RCC 7860 (cell line): ENCODE measurements at regions not wholly inside any gene's neighbourhood (a gene's known extent, or its start where the extent isn't known, plus 50 kb on each side); places are given as distances from the start of the nearest gene placed in this dataset.

Experiments
- DNase-seq: peaks from one replicate; pipeline ENCODE4 v3.0.0-alpha.2; 2015; ENCODE audit warnings: low spot score
- FAIRE-seq: peaks from 2 replicates; lab custom pipeline; 2012; peaks lifted over from hg19 to GRCh38; lab: Jason Lieb, UNC

- DNase-seq (no peak), FAIRE-seq (no peak)
Measured at GRCh38 chr7:153504288-153505075, 547.7 kb upstream of the DPP6 start.

GRCh38 chr7:153507885-153508284 lies 544.3 kb upstream of the DPP6 start:
- FAIRE-seq (no peak), DNase-seq (no peak)

GRCh38 chr7:153509768-153510167 lies 542.4 kb upstream of the DPP6 start:
- DNase-seq (no peak), FAIRE-seq (no peak)

- DNase-seq (no peak), FAIRE-seq (no peak)
Measured at GRCh38 chr7:153510674-153511073, 541.5 kb upstream of the DPP6 start.

GRCh38 chr7:153514032-153514431 lies 538.2 kb upstream of the DPP6 start:
- no peak for FAIRE-seq
- no peak for DNase-seq

GRCh38 chr7:153515359-153515758 lies 536.8 kb upstream of the DPP6 start:
- no peak for FAIRE-seq

GRCh38 chr7:153518201-153518984 lies 533.8 kb upstream of the DPP6 start:
- no peak for DNase-seq

More at GRCh38 chr7:153515359-153515758, 536.8 kb upstream of the DPP6 start:
- DNase-seq = no peak

GRCh38 chr7:153521370-153521769 lies 530.8 kb upstream of the DPP6 start:
- FAIRE-seq (no peak), DNase-seq (no peak)

More at GRCh38 chr7:153518201-153518984, 533.8 kb upstream of the DPP6 start:
- FAIRE-seq = no peak

- FAIRE-seq (no peak), DNase-seq (no peak)
Measured at GRCh38 chr7:153522261-153522660, 529.9 kb upstream of the DPP6 start.

GRCh38 chr7:153523320-153524015 lies 528.7 kb upstream of the DPP6 start:
- FAIRE-seq (no peak), DNase-seq (no peak)

GRCh38 chr7:153524070-153524601 lies 528.1 kb upstream of the DPP6 start:
- DNase-seq (no peak), FAIRE-seq (no peak)

- DNase-seq (no peak), FAIRE-seq (no peak)
Measured at GRCh38 chr7:153529100-153529499, 523.1 kb upstream of the DPP6 start.

GRCh38 chr7:153529651-153530165 lies 522.5 kb upstream of the DPP6 start:
- DNase-seq (no peak), FAIRE-seq (no peak)

- no peak for FAIRE-seq
- DNase-seq = no peak
Measured at GRCh38 chr7:153530441-153530840, 521.8 kb upstream of the DPP6 start.

GRCh38 chr7:153532326-153532725 lies 519.9 kb upstream of the DPP6 start:
- DNase-seq = no peak
- FAIRE-seq = no peak

GRCh38 chr7:153537271-153537670 lies 514.9 kb upstream of the DPP6 start:
- FAIRE-seq (no peak), DNase-seq (no peak)

- FAIRE-seq = no peak
- DNase-seq = no peak
Measured at GRCh38 chr7:153541903-153542302, 510.3 kb upstream of the DPP6 start.

GRCh38 chr7:153543232-153543631 lies 509.0 kb upstream of the DPP6 start:
- no peak for FAIRE-seq
- no peak for DNase-seq

- DNase-seq (no peak), FAIRE-seq (no peak)
Measured at GRCh38 chr7:153550173-153550572, 502.0 kb upstream of the DPP6 start.

GRCh38 chr7:153564391-153564790 lies 487.8 kb upstream of the DPP6 start:
- DNase-seq (no peak), FAIRE-seq (no peak)

- DNase-seq (no peak), FAIRE-seq (no peak)
Measured at GRCh38 chr7:153566324-153566723, 485.9 kb upstream of the DPP6 start.
